K562 (cell line): ENCODE measurements at regions not wholly inside any gene's neighbourhood (a gene's known extent, or its start where the extent isn't known, plus 50 kb on each side); places are given as distances from the start of the nearest gene placed in this dataset.

Source experiments
- CEBPG ChIP-seq, 3 experiments: fragments of 200-800 bp in 1 of 3; sonication (Bioruptor generic) in 1 of 3; sonication (generic) in 1 of 3; formaldehyde crosslinking in 1 of 3; IDR thresholded peaks in 2 of 3; conservative IDR thresholded peaks in 1 of 3; 2 replicates each; pipeline versions ENCODE4 v1.6.1 to v1.8.0; 2016 to 2022; ENCODE audit warnings: missing compliant biosample characterization in 2 of 3, missing genetic modification characterization in 2 of 3, mild to moderate bottlenecking in 1 of 3, missing genetic modification reagents in 1 of 3
- MIER1 ChIP-seq: fragments of 450-650 bp; IDR thresholded peaks from 2 replicates; pipeline ENCODE4 v1.6.1; 2016; ENCODE audit warnings: antibody characterized with exemption, mild to moderate bottlenecking, low read depth
- SMARCA4 ChIP-seq: fragments of 450-650 bp; IDR thresholded peaks from 2 replicates; pipeline ENCODE4 v1.6.1; 2016
- TF ChIP-seq, protein P1 (sequence below): fragments of 450-650 bp; IDR thresholded peaks from 2 replicates; pipeline ENCODE4 v1.6.1; 2016; ENCODE audit warnings: low read depth

DNA sequence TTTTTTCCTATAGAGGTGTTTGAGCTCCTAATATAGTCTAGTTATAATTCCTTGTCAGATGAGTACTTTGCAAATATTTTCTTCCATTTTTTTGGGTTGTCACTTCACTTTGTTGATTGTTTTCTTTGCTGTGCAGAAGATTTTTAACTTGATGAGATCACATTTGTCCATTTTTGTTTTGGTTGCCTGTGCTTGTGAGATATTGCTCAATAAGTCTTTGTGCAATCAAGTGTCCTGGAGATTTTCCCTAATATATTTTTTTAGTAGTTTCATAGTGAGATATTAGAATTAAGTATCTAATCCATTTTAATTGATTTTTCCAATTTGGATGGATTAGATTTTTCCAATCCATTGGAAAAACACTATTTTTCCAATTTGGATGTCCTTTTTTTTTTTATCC lies 1395.5 kb downstream of the PLA2G4A start (continued):
- TF ChIP-seq, protein P1, sequence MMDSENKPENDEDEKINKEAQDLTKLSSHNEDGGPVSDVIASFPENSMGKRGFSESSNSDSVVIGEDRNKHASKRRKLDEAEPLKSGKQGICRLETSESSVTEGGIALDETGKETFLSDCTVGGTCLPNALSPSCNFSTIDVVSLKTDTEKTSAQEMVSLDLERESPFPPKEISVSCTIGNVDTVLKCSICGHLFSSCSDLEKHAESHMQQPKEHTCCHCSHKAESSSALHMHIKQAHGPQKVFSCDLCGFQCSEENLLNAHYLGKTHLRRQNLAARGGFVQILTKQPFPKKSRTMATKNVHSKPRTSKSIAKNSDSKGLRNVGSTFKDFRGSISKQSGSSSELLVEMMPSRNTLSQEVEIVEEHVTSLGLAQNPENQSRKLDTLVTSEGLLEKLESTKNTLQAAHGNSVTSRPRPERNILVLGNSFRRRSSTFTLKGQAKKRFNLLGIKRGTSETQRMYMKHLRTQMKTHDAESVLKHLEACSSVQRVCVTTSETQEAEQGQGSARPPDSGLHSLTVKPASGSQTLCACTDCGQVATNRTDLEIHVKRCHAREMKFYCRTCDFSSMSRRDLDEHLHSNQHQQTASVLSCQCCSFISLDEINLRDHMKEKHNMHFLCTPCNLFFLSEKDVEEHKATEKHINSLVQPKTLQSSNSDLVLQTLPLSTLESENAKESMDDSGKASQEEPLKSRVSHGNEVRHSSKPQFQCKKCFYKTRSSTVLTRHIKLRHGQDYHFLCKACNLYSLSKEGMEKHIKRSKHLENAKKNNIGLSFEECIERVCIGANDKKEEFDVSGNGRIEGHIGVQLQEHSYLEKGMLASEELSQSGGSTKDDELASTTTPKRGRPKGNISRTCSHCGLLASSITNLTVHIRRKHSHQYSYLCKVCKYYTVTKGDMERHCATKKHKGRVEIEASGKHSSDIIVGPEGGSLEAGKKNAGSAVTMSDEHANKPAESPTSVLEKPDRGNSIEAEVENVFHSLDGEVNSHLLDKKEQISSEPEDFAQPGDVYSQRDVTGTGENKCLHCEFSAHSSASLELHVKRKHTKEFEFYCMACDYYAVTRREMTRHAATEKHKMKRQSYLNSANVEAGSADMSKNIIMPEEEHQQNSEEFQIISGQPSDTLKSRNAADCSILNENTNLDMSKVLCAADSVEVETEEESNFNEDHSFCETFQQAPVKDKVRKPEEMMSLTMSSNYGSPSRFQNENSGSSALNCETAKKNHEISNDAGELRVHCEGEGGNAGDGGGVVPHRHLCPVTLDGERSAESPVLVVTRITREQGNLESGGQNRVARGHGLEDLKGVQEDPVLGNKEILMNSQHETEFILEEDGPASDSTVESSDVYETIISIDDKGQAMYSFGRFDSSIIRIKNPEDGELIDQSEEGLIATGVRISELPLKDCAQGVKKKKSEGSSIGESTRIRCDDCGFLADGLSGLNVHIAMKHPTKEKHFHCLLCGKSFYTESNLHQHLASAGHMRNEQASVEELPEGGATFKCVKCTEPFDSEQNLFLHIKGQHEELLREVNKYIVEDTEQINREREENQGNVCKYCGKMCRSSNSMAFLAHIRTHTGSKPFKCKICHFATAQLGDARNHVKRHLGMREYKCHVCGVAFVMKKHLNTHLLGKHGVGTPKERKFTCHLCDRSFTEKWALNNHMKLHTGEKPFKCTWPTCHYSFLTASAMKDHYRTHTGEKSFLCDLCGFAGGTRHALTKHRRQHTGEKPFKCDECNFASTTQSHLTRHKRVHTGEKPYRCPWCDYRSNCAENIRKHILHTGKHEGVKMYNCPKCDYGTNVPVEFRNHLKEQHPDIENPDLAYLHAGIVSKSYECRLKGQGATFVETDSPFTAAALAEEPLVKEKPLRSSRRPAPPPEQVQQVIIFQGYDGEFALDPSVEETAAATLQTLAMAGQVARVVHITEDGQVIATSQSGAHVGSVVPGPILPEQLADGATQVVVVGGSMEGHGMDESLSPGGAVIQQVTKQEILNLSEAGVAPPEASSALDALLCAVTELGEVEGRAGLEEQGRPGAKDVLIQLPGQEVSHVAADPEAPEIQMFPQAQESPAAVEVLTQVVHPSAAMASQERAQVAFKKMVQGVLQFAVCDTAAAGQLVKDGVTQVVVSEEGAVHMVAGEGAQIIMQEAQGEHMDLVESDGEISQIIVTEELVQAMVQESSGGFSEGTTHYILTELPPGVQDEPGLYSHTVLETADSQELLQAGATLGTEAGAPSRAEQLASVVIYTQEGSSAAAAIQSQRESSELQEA, result no peak
- TF ChIP-seq MIER1 (no peak), SMARCA4 (no peak), CEBPG (CRISPR knock-in tag; IDR thresholded peaks at IDR 0.05) (no peak), CEBPG (tag; conservative IDR thresholded peaks at IDR 0.05 in 1 of 2, IDR thresholded peaks at IDR 0.05 in 1 of 2) (peak in 1 of 2 experiments; percentile 71; a peak in 1 of 4 replicates)
